Spleen (tissue), 11 donors: ENCODE measurements at regions not wholly inside any gene's neighbourhood (a gene's known extent, or its start where the extent isn't known, plus 50 kb on each side); places are given as distances from the start of the nearest gene placed in this dataset.
"Not testable (repeated sequence)": the region's sequence is repeated elsewhere in the genome, so short reads cannot be mapped to it uniquely, and the experiment has no call there.

ENCODE experiments used
- DNase-seq: peaks from one replicate; pipeline ENCODE4 v3.0.0-alpha.2; 2020
- H3K27ac ChIP-seq, 8 donors: fragments of 200-600 bp; sonication (generic) in 7 of 8; 1 replicate in 4 of 8; 2 replicates in 4 of 8; pipeline versions ENCODE4 v1.5.0 to v1.8.0; 2016 to 2021; ENCODE audit warnings: inconsistent platforms in 4 of 8, mild to moderate bottlenecking in 4 of 8, moderate library complexity in 1 of 8
- H3K27me3 ChIP-seq, 7 donors: fragments of 200-600 bp; sonication (generic) in 6 of 7; replicated peaks in 1 of 7; 1 replicate in 4 of 7; 2 replicates in 3 of 7; pipeline versions ENCODE4 v1.5.0 to v1.8.0; 2016 to 2021; ENCODE audit warnings: inconsistent platforms in 3 of 7, mild to moderate bottlenecking in 1 of 7
- H3K36me3 ChIP-seq, 6 donors: fragments of 200-600 bp; sonication (generic) in 5 of 6; 1 replicate in 4 of 6; 2 replicates in 2 of 6; pipeline versions ENCODE4 v1.5.0 to v1.8.0; 2016 to 2021; ENCODE audit warnings: inconsistent platforms in 2 of 6
- H3K4me1 ChIP-seq, 6 donors: fragments of 200-600 bp; sonication (generic) in 5 of 6; 1 replicate in 3 of 6; 2 replicates in 3 of 6; pipeline versions ENCODE4 v1.5.0 to v1.8.0; 2016 to 2021; ENCODE audit warnings: inconsistent platforms in 3 of 6
- H3K4me3 ChIP-seq, 8 donors: fragments of 200-600 bp; sonication (generic) in 7 of 8; 1 replicate in 4 of 8; 2 replicates in 4 of 8; pipeline versions ENCODE4 v1.5.0 to v1.8.0; 2016 to 2021; ENCODE audit warnings: inconsistent platforms in 4 of 8, mild to moderate bottlenecking in 4 of 8, moderate library complexity in 2 of 8
- H3K9me3 ChIP-seq, 8 donors: fragments of 200-600 bp; sonication (generic) in 7 of 8; 1 replicate in 4 of 8; 2 replicates in 4 of 8; pipeline versions ENCODE4 v1.5.0 to v1.8.0; 2016 to 2021; ENCODE audit warnings: inconsistent platforms in 4 of 8
- CTCF ChIP-seq, 11 experiments: fragments of 200-600 bp in 7 of 11; fragments of 450-650 bp in 4 of 11; sonication (generic) in 4 of 11; IDR thresholded peaks in 8 of 11; conservative IDR thresholded peaks in 3 of 11; 1 replicate in 7 of 11; 2 replicates in 4 of 11; pipeline versions ENCODE4 v1.4.0 to v1.8.0; 2016 to 2021; ENCODE audit warnings: antibody characterized with exemption in 11 of 11, inconsistent platforms in 4 of 11, mild to moderate bottlenecking in 1 of 11
- POLR2A ChIP-seq, 3 donors: fragments of 450-650 bp; IDR thresholded peaks; one replicate each; pipeline ENCODE4 v1.5.1; 2017; ENCODE audit warnings: antibody characterized with exemption in 3 of 3, mild to moderate bottlenecking in 1 of 3
- POLR2AphosphoS5 ChIP-seq, 3 donors: sonication (generic); formaldehyde crosslinking; IDR thresholded peaks; one replicate each; pipeline ENCODE4 v1.5.1; 2017; ENCODE audit warnings: antibody characterized with exemption in 3 of 3
- WGBS, 5 donors: extraction: QIAGEN DNeasy Blood & Tissue Kit in 3 of 5; methylation state at CpG; one replicate each; pipeline versions ENCODE4 v1.1.5 to v1.1.7; 2013 to 2018; 5-methylcytosine and 5-hydroxymethylcytosine counted together
- intact Hi-C: fragments of 100-400 bp; cut with DNase I; formaldehyde crosslinking; loops from one replicate; pipeline ENCODE4 v1.15.0; 2023; ENCODE audit warnings: low total_unique reads
- small RNA-seq, 4 donors: library from RNA; depleted of rRNA; stranded (forward); fragments of <200 nt; gene quantifications; one replicate each; pipeline ENCODE3, GENCODE V24; 2016
- donor health status: healthy with polysubstance abuse.
- donor health status: DM: no; HTN: no; CAD: no; lungs with moderate emphysema.
- donor health status: DM: no; HTN: no; CAD: no.
- donor health status: Bipolar disorder and iron deficiency.
- donor health status: healthy.
- donor health status: DM: no; HTN: no; CAD: no.
- donor health status: DM: yes; HTN: yes; CAD: no.

GRCh38 chr1:228554107-228554506 is 66.9 kb downstream of the RNF187 start:
- WGBS, 5 donors, result 55 to 74% (median 66%) methylated on average over 4 to 6 of the region's 6 CpGs
- Histone ChIP-seq H3K4me3 (no peak overlapping the region), H3K36me3 (no peaks in the 10 kb centered on the region), H3K9me3 (peaks cover 0 to 25% (median 18%) of the 10 kb centered on the region in 8 donors), H3K27me3 (peaks cover 0 to 26% (median 0%) of the 10 kb centered on the region in 7 donors), H3K27ac (no peak overlapping the region), H3K4me1 (peaks cover 0 to 3% (median 0%) of the 10 kb centered on the region in 6 donors)
- TF ChIP-seq CTCF (IDR thresholded peaks at IDR 0.05 in 8 of 11, conservative IDR thresholded peaks at IDR 0.05 in 3 of 11) (no peak), POLR2AphosphoS5 (IDR thresholded peaks at IDR 0.05) (no peak)
- DNase-seq, result no peak
- intact Hi-C loops, result no loop called here

- 57 to 73% (median 64%) methylated on average over 50 to 71 of the region's 71 CpGs for WGBS, 5 donors
- intact Hi-C loops, result no loop called here
- H3K36me3 ChIP-seq, result no peaks in the 10 kb centered on the region
- H3K9me3 ChIP-seq, result peaks cover 0 to 25% (median 18%) of the 10 kb centered on the region in 8 donors
- H3K4me1 ChIP-seq, result peaks cover 0 to 3% (median 0%) of the 10 kb centered on the region in 6 donors
- TF ChIP-seq CTCF (IDR thresholded peaks at IDR 0.05 in 8 of 11, conservative IDR thresholded peaks at IDR 0.05 in 3 of 11), result no peak
- no peak for TF ChIP-seq POLR2AphosphoS5 (IDR thresholded peaks at IDR 0.05)
- TF ChIP-seq POLR2A (IDR thresholded peaks at IDR 0.05), result no peak
- H3K4me3 ChIP-seq, result no peak overlapping the region
- H3K27me3 ChIP-seq, result peaks cover 0 to 19% (median 0%) of the 10 kb centered on the region in 7 donors
- DNase-seq, result peak; percentile 69
- no peak overlapping the region for H3K27ac ChIP-seq
Measured at GRCh38 chr1:228555074-228555994, 68.2 kb downstream of the RNF187 start.

- DNase-seq, result peak; percentile 86
- H3K4me3 ChIP-seq, result peak overlapping the region in 2 of 8 donors; percentile 17 to 36
- intact Hi-C loops, H3K4me1 ChIP-seq, H3K27ac ChIP-seq, H3K36me3 ChIP-seq: not testable (repeated sequence)
- peaks cover 0 to 16% (median 0%) of the 10 kb centered on the region in 7 donors for H3K27me3 ChIP-seq
- H3K9me3 ChIP-seq, result peaks cover 0 to 25% (median 18%) of the 10 kb centered on the region in 8 donors
- 37 to 67% (median 54%) methylated on average over 16 to 20 of the region's 66 CpGs; no CpG with 5 or more reads in 1 of the 5 donors for WGBS, 5 donors
Measured at GRCh38 chr1:228556634-228557430, 69.7 kb downstream of the RNF187 start.

Small RNA genes in the stretch of these regions (small RNA-seq; reads per million reads assigned to genes)
- 0.38 to 1.3 (median 0.44) reads per million in 4 donors for gene RNA5SP19
